GM21529 (cell line): ENCODE measurements at regions not wholly inside any gene's neighbourhood (a gene's known extent, or its start where the extent isn't known, plus 50 kb on each side); places are given as distances from the start of the nearest gene placed in this dataset.

Experiments
- ATAC-seq: cut with Tn5 transposase; IDR thresholded peaks from one replicate; pipeline ENCODE4 v1.9.1; 2021; ENCODE audit not compliant: unreplicated experiment

GRCh38 chr4:44093390-44093789 is 355.2 kb downstream of the KCTD8 start:
- no peak for ATAC-seq

- no peak for ATAC-seq
Observed at GRCh38 chr4:44098973-44099372, 349.6 kb downstream of the KCTD8 start.

GRCh38 chr4:44100456-44100855 is 348.2 kb downstream of the KCTD8 start:
- no peak for ATAC-seq

GRCh38 chr4:44118971-44119680 is 329.5 kb downstream of the KCTD8 start:
- no peak for ATAC-seq

GRCh38 chr4:44120646-44121045 is 328.0 kb downstream of the KCTD8 start:
- no peak for ATAC-seq

GRCh38 chr4:44121210-44121609 is 327.4 kb downstream of the KCTD8 start:
- ATAC-seq, result no peak
